ENCODE measurements at regions not wholly inside any gene's neighbourhood (a gene's known extent, or its start where the extent isn't known, plus 50 kb on each side); places are given as distances from the start of the nearest gene placed in this dataset.

DNA sequence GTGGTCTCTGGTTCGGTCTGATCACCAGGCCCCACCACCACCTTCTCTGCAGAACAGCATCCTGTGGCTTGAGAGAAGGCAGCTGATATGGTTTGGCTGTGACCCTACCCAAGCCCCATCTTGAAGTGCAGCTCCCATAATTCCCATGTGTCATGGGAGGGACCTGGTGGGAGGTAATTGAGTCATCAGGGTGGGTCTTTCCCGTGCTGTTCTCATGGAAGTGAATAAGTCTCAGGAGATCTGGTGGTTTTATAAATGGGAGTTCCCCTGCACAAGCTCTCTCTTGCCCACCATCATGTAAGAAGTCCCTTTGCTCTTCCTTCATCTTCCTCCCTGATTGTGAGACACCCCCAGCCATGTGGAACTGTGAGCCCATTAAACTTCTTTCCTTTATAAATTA, 352.3 kb upstream of the CDH5 start:
- no peak for DNase-seq (ENCODE audit: low read depth)

DNA sequence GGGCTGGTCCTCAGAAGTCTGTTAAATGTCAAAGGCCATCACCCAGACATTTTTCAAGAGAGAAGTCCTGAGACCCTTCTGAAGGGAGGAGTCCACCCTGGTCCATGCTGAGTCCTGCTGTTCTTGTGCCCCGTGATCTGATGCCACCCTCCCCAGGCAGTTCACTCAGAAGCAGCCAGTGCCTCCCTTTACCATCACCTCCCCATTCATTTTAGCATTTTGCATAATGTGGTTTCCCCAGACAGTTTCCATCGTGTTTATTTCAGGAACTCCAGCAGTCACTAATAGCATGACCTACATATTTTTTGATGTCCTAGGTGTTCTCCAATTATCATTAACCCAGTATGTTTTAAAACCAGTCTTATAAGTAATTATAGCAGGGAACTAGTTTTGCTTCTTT, 353.0 kb upstream of the CDH5 start:
- DNase-seq (ENCODE audit: low read depth), result no peak

DNA sequence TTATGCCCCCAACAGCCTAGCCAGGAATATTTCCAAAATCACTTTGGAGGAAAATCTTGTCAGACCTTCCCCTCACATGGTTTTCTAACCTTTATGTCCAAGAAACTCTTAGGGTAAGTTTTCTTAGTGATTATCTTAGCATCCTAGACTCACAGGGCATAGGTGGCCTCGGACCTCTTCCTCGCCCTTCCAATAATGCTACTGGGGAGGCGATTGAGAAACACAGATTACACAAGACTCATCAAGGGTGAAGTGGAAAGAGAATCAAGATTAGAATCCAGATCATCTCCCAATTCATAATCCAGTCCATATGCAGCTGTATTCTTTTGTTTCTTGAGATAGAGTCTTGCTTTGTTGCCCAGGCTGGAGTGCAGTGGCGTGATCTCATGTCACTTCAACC, 358.4 kb upstream of the CDH5 start:
- DNase-seq (ENCODE audit: low read depth), result no peak

DNA sequence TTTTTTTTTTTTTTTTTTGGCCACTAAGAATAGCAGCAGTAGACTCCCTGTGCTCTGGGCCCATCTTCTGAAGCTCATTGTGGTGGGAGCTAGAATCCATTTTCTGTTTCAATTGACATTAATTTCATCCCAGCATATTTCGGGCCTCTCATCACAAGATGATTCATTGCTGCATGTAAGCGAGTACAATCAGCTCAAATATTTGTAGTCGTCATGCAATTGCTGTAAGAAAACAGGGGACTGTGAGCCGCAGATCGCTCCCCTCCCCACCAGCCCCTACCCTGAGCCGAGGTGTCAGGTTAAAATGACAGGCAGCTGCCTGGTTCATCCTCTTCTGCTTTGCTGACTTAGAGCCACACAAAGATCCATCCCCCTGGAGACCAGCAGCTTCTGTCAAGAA, 358.8 kb upstream of the CDH5 start:
- peak; percentile 53 for DNase-seq (ENCODE audit: low read depth)

DNA sequence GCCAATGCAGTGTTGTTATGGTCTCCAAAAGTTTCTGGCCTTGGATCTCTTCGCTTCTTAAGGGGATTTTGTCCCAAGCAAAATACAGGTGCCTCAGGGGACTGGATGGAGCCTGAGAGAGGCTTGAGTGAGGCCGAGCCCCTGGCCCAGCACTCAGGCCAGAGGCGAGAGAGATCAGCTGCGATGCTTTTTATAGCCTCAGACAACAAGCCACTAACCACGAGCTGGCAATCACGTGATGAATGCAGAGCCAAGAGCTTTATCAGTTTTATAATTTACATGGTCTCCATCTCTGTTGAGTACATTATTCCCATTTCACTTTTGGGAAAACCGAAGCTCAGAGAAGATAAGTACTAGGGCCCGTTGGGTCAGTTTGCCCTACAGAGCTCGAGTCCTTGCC, 360.0 kb upstream of the CDH5 start:
- no peak for DNase-seq (ENCODE audit: low read depth)

DNA sequence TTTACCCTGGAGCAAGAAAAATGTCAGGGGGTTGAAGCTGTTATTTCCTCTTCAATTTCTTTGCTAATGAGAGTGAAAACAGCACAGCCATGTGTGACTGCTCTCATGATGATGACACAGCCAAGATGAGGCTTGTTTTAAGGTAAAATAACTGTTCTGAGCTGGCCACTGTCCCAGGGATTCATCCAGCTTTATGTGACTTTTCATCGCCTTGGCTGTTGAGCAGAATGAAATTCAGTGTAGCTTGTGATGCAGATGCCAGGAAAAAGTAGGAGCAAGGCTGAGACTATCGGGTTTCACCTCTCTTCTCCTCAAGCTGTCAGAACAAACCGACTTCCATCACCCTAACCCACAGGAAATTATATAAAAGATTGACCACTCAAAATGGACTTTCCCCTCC, 361.8 kb upstream of the CDH5 start:
- DNase-seq (ENCODE audit: low read depth), result no peak

DNA sequence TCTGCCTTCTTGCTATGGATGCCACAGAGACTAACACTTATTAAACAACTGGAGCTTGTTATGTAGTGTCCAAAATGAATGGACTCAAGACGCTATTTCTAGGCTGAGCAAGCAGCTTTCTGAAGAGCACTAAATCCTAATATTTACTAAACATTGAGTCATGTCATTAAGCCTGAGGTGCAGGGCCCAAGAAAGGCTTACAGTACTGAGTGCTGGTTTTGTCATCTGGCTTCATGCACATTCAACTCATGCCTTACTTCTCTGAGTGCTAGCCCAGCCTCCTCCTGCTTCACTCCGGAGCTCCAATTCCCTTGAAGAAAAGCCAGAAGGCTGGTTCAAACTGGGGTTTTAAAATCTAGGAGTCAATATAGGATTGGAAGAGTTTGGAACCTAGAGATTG, 363.3 kb upstream of the CDH5 start:
- no peak for DNase-seq (ENCODE audit: low read depth)

DNA sequence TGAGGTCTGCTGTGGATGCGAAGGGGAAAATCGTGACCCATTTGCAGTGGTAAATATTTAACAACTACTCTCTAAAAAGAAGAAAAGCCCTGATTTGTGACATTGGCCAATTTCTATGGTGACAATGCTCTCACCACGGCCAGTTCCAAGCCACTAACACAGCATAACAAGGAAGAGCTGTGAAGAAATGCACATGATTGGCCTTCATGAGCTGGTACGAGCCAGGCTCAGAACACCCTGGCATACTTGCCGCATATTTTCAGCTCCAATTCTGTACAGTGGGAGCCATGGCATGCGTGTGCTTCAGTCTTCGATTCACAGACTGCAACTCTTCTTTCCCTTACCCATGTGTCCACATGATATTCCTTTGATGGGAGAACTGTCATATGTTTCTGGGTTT, 363.9 kb upstream of the CDH5 start:
- no peak for DNase-seq (ENCODE audit: low read depth)

DNA sequence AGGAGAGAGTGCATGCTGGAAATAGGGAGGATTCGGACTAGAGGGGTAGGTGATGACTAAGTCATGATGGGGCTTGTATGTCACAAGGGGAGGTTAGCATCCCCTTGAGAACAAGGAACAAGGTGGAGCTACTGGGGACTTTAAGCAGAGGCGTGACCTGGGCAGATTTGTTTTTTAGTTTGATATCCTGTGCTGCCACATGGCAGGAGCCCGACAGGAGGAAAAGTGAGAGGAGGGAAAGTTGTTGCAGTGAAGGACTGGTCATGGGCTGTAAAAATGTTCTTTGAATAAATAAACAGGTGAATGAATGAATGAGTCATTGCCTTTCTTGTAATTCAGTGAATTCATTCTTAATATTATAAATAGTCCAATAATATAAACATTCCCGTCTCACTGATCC, 365.1 kb upstream of the CDH5 start:
- DNase-seq (ENCODE audit: low read depth), result no peak

DNA sequence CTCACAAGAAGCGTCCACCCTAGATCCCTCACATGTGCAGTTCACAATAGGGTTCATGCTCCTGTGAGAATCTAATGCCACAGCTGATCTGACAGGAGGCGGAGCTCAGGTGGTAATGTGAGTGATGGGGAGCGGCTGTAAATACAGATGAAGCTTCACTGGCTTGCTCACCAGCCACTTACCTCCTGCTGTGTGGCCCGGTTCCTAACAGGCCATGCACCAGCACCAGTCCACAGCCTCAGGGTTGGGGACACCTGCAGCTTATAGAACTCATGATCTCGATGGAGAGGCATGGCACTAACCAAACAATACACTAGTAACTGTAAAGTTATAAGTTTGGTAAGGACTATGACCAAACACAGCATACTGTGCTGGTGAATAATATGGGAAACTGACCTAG, 368.0 kb upstream of the CDH5 start:
- no peak for DNase-seq (ENCODE audit: low read depth)

DNA sequence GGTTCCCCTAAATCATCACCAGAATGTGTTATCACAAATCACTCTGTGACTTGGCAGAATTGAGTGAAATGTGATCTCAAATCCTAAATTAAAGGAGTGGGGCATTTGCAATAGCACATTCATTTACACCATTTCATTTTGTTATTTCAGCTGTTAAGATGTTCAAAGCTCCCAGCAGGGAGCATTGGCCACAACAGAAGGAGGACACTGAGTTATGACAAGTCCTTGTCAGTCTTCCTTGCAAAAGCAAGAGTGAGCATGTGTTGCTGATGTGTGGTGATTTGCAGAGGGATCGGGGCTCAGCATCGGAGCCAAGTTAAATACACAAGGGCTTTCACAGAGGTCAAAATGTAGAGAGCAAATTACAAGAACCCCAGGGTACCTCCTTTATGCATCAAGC, 372.2 kb upstream of the CDH5 start:
- no peak for DNase-seq (ENCODE audit: low read depth)

DNA sequence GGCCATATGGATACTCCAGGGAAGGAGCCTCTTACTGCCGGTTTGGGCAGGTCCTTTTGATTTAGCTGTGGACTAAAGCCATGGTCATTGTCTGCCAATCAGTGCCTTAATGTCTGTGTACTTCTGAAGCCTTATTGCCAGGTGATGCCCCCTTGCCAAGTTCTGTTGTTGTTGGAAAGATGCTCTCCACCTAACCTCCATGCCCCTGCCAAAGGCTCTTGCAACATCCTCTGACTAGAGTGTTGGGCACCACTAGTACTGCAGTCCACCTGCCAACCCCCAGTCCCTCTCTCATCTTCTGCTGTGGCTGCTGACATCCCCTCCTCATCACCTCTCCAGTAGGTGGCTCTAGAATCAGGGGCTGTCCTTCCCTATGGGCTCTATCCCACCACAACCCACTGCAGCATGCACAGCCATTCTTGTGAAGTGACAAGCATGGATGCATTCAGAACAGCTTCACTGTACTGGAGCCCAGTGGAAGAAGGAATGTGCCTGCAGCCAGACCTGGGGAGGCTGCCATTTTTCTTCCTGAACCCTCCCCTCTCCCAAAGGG, 375.3 kb upstream of the CDH5 start:
- no peak for DNase-seq (ENCODE audit: low read depth)

DNA sequence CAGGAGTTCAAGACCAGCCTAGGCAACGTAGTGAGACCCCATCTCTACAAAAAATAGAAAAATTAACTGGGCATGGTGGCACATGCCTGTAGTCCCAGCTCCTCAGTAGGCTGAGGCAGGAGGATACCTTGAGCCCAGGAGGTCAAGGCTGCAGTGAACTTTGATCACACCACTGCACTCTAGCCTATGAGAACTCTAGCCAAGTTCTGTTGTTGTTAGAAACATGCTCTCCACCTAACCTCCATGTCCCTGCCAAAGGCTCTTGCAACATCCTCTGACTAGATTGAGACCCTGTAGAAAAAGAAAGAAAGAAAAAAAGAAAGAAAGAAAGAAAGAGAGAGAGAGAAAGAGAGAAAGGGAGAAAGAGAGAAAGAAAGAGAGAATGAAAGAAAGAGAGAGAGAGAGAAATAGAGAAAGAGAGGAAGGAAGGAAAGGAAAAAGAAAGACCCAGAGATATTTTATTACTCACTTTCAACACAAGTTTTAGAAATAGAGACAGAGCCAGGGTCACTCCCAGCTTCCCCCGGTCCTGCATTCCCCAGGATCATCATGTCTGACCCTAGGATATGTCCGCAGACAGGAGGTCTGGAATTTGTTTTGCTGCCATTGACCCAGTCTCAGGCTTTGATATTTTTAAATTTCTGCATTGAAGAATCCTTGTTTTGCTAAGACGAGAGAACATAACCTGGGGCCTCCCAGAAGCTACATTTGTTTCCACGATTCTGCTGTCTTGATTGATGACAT, 376.5 kb upstream of the CDH5 start:
- DNase-seq (ENCODE audit: low read depth), result no peak

DNA sequence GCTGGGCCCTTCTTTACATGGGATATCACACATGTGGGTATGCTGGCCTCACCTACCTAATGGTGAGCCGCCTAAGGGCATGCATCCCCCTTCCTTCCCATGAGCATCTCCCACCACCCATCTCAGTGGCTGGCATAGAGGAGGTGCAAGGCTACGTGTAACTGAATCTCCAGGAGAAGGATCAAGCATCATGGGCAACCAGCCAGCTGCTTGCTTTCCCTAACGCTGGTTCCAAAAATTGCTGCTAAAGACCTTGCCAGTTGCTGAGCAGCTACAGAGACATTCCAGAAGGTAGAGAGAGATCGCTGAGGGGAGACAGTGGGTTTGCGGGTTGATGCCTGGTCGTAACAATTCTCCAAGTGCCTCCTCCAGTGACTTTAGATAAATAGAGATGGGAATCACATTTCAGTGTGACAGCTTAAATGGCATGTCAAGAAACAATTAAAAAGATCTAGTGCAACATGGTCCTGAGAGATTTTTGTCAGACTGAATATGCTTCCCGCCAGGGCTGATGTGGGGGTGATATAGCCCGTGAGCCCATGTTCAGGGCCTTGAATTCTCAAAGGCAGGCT, 378.4 kb upstream of the CDH5 start:
- DNase-seq (ENCODE audit: low read depth), result no peak

DNA sequence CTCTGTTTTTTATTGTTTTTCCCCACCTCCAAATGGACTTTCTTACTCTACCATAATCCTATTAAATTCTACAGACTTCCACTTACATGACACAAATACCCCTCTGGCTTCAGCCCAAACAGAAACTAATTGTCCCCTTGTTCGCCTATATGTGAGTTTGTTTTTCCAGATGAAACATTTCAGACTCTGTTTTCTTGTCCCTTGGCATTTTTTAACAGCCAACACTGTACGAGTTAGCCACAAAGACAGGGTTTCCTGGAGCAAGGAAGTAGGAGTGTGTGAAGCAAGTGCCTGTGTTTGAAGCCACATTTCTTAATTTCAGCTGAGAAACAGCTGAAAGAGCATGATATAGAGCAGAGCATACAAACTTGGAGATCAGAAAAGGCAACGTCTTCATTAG, 382.2 kb upstream of the CDH5 start:
- no peak for DNase-seq (ENCODE audit: low read depth)

DNA sequence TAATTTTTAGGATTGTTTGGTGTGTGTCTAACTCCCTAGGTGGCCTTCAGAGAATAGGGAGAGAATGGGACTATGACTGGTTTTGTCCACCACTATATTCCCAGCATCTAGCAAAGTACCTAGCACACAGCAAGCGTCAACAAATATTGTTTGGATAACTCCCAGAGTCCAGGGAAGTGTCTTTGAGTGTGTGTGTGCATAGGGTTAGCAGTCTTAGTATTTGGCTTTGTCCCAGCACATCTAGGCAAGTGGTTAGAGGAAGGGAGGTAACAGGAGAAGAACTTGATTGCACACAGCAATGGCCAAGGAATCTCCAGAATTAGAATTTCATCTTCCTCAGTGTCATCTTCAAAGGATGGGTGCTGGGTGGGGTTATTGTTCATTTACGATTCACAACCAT, 385.4 kb upstream of the CDH5 start:
- DNase-seq (ENCODE audit: low read depth), result no peak

DNA sequence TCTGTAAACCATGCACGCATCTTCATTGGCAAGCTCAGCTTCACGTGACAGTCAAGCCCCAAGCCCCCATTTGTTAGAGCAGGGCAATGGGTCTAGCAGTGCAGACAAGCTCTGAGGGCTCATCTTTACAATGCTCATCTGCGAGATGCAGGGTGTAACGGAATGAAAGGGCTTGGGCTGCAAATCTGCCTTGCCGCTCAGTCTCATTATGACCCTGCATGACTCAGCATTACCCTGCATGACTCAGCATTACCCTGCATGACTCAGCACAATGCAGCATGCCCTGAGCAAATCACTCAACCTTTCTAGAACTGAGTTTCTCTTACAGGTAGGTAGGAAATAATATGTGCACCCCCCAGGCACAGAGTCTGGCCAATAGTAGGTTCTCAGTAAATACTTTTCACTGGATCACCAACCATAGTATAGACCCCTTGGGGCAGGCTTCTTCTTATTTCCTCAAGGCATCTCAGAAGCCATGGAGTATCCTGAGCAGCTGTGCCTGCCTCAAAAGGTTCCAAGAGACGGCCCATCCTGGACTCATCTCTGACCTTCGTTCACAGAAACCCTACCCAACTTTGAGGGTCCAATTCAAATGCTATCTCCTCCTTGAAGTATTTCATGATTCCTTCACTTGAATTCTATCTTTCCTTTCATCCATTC, 391.3 kb upstream of the CDH5 start:
- DNase-seq (ENCODE audit: low read depth), result no peak

DNA sequence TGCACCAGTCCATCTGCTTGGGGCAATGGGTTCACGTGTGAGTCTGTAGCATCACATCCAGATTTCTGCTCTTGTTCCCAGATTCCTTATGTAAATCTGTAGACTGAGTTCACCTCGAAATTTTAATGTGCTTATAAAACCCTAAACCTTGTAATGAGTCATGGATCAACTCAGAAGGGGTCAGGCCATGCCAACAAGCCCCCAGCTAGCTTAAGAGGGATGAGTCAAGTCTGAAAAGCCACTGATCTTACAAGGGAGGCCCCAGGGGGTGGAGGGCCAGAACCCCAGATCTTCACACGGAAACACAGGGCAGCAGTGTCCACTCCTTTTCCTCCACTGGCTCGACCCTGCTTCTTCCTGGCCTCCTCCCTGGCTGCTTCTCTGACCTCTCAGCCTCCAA, 399.1 kb upstream of the CDH5 start:
- no peak for DNase-seq (ENCODE audit: low read depth)

DNA sequence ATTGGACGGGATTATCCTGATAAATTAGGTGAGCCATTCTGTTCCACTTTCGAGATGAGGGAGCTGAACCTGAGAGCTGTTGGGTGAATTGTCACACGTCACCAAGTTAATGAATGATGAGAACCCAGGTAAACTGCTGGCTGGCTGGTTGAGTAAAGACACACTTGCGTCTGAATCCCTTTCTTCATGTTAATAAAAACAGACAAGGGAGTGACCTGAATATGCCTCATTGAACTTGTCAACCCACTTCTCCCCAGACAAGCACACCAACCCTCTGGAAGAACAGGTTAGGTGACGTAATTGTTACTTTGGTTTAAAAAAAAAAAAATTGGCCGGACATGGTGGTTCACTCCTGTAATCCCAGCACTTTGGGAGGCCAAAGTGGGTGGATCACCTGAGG, 400.9 kb upstream of the CDH5 start:
- DNase-seq (ENCODE audit: low read depth), result no peak

DNA sequence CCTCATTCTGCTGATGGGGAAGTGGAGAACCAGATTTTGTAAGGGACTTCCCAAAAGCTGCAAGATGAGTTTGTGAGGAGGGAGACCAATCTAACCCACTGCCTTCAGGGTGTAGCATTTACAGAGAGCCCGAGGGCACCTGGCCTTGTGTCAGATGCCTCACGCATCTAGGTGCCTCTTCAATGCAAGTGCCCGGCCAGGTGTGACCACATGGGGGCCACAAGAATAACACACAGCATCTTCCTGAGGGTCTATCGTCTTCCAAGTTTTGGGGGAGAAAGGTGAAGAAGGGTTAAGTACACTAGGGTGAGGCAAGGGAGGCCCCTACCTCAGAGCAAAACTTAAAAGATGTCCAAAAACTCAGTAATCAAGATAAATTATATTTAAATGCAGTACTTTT, 401.7 kb upstream of the CDH5 start:
- no peak for DNase-seq (ENCODE audit: low read depth)

DNA sequence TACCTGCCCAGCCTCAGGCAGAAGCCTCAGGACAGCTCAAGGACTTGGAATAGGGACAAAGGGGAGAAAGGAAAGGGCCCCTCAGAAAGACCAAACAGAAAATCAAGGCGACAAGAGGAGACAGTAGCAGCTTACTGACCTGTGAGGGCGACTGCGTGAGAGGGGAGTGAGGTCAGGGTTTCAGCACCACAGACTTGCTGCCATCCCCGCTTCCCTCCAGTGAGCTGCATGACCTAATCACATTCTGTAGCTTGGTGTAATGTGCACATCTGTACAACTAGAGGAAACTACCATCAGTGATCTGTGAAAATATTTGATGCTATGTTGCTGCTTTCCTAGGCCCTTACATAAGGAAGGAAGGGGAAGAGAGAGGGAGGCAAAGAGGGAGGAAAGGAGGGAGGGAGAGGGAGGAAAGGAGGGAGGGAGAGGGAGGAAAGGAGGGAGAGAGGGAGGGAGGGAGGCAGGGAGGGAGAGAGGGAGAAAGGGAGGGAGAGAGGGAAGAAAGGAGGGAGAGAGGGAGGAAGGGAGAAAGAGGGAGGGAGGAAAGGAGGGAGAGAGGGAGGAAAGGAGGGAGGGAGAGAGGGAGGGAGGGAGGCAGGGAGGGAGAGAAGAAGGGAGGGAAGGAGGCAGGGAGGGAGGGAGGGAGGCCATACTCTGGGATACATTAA, 404.9 kb upstream of the CDH5 start:
- DNase-seq (ENCODE audit: low read depth), result no peak

DNA sequence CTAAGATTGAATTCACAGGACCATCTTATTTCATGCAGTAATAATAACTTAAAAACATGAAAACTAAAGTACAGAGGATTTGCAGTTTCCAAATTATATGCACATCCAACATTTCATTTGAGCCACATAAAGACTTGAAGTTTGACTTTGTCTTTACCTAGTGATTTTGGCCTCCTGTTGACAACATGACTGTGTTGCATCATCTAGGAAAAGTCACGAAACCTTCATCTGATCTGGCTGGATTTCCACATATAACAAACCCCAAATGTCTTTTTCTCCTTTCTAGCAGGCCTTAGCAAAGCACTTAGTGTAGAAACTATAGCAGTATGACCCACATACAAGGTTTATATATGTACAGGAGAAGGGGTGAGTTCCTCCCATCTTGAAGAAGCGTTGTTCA, 406.5 kb upstream of the CDH5 start:
- no peak for DNase-seq (ENCODE audit: low read depth)

DNA sequence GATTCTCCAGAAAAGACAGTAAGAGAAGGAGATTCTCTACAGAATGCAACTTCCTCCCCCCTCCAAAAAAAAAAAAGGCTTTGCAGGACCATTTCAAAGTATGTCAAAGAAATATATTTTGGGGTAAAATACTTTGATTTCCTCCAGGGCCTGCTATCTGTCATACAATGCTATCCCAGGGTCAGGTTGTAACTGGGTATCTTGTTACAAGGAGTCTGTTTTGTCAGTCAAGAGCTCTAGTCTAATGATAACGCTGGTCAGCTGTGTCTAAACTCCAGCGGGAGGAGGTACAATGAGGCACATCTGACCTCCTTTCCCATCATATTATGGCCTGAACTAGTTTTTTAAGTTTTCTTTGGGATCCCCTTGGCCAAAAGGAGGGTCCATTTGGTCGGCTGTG, 408.4 kb upstream of the CDH5 start:
- no peak for DNase-seq (ENCODE audit: low read depth)

Measured in HS-27A (cell line).